ENCODE measurements at regions not wholly inside any gene's neighbourhood (a gene's known extent, or its start where the extent isn't known, plus 50 kb on each side); places are given as distances from the start of the nearest gene placed in this dataset.
"Not testable (repeated sequence)": the region's sequence is repeated elsewhere in the genome, so short reads cannot be mapped to it uniquely, and the experiment has no call there.

GRCh38 chrX:101764538-101764937, 104.9 kb upstream of the ARMCX2 start:
- Histone ChIP-seq H3K9me3 (ENCODE audit: control insufficient read depth, low read length) (no peaks in the 10 kb centered on the region), H3K36me3 (ENCODE audit: control insufficient read depth in 1 of 2, insufficient read depth in 2 of 2, low read length in 1 of 2) (no peaks in the 10 kb centered on the region), H3K4me1 (ENCODE audit: control insufficient read depth in 1 of 2, insufficient read depth in 2 of 2, low read length in 2 of 2) (no peaks in the 10 kb centered on the region), H3K27me3 (ENCODE audit: control insufficient read depth in 1 of 2, insufficient read depth in 2 of 2, low read length in 1 of 2) (no peaks in the 10 kb centered on the region), H3K27ac (ENCODE audit: low read depth in 1 of 2, low read length in 2 of 2) (no peak overlapping the region), H3K4me3 (ENCODE audit: low read length in 2 of 2) (no peak overlapping the region)
- DNase-seq (no peak), ATAC-seq (ENCODE audit: low FRiP score) (no peak)
- intact Hi-C loops (cut with DNase I) = no loop called here
- 58 to 62% methylated on average over 4 of the region's 4 CpGs for WGBS, 2 donors

- H3K36me3 ChIP-seq (ENCODE audit: control insufficient read depth in 1 of 2, insufficient read depth in 2 of 2, low read length in 1 of 2) = no peaks in the 10 kb centered on the region
- no peak for DNase-seq
- no peak for ATAC-seq (ENCODE audit: low FRiP score)
- H3K4me3 ChIP-seq (ENCODE audit: low read length in 2 of 2) = no peak overlapping the region
- H3K27ac ChIP-seq (ENCODE audit: low read depth in 1 of 2, low read length in 2 of 2) = no peak overlapping the region
- intact Hi-C loops (cut with DNase I) = no loop called here
- WGBS, 2 donors = 0 to 4% methylated on average over 1 of the region's 1 CpG
- H3K9me3 ChIP-seq (ENCODE audit: control insufficient read depth, low read length) = no peaks in the 10 kb centered on the region
- no peaks in the 10 kb centered on the region for H3K4me1 ChIP-seq (ENCODE audit: control insufficient read depth in 1 of 2, insufficient read depth in 2 of 2, low read length in 2 of 2)
- no peaks in the 10 kb centered on the region for H3K27me3 ChIP-seq (ENCODE audit: control insufficient read depth in 1 of 2, insufficient read depth in 2 of 2, low read length in 1 of 2)
These were observed 99.3 kb upstream of the ARMCX2 start for GRCh38 chrX:101759000-101759399.

- H3K4me3 ChIP-seq (ENCODE audit: low read length in 2 of 2) = no peak overlapping the region
- H3K9me3 ChIP-seq (ENCODE audit: control insufficient read depth, low read length) = no peaks in the 10 kb centered on the region
- 69 to 89% methylated on average over 4 of the region's 4 CpGs for WGBS, 2 donors
- DNase-seq (no peak), ATAC-seq (ENCODE audit: low FRiP score) (no peak)
- H3K4me1 ChIP-seq (ENCODE audit: control insufficient read depth in 1 of 2, insufficient read depth in 2 of 2, low read length in 2 of 2) = no peaks in the 10 kb centered on the region
- H3K27me3 ChIP-seq (ENCODE audit: control insufficient read depth in 1 of 2, insufficient read depth in 2 of 2, low read length in 1 of 2) = no peaks in the 10 kb centered on the region
- no peak overlapping the region for H3K27ac ChIP-seq (ENCODE audit: low read depth in 1 of 2, low read length in 2 of 2)
- H3K36me3 ChIP-seq (ENCODE audit: control insufficient read depth in 1 of 2, insufficient read depth in 2 of 2, low read length in 1 of 2) = no peaks in the 10 kb centered on the region
- intact Hi-C loops (cut with DNase I) = no loop called here
These were observed 91.1 kb upstream of the ARMCX2 start for GRCh38 chrX:101750744-101751143.

GRCh38 chrX:101749436-101749835, 89.8 kb upstream of the ARMCX2 start:
- intact Hi-C loops (cut with DNase I) = no loop called here
- no peak overlapping the region for H3K4me3 ChIP-seq (ENCODE audit: low read length in 2 of 2)
- no peaks in the 10 kb centered on the region for H3K9me3 ChIP-seq (ENCODE audit: control insufficient read depth, low read length)
- ATAC-seq (ENCODE audit: low FRiP score) (no peak), DNase-seq (no peak)
- H3K27ac ChIP-seq (ENCODE audit: low read depth in 1 of 2, low read length in 2 of 2) = no peak overlapping the region
- H3K36me3 ChIP-seq (ENCODE audit: control insufficient read depth in 1 of 2, insufficient read depth in 2 of 2, low read length in 1 of 2) = no peaks in the 10 kb centered on the region
- 29 to 42% methylated on average over 3 of the region's 3 CpGs for WGBS, 2 donors
- no peaks in the 10 kb centered on the region for H3K4me1 ChIP-seq (ENCODE audit: control insufficient read depth in 1 of 2, insufficient read depth in 2 of 2, low read length in 2 of 2)
- no peaks in the 10 kb centered on the region for H3K27me3 ChIP-seq (ENCODE audit: control insufficient read depth in 1 of 2, insufficient read depth in 2 of 2, low read length in 1 of 2)

- ATAC-seq (ENCODE audit: low FRiP score) = no peak
- intact Hi-C loops (cut with DNase I) = no loop called here
- WGBS, 2 donors = 48 to 51% methylated on average over 3 of the region's 3 CpGs
- Histone ChIP-seq H3K4me1 (ENCODE audit: control insufficient read depth in 1 of 2, insufficient read depth in 2 of 2, low read length in 2 of 2) (no peaks in the 10 kb centered on the region), H3K27me3 (ENCODE audit: control insufficient read depth in 1 of 2, insufficient read depth in 2 of 2, low read length in 1 of 2) (no peaks in the 10 kb centered on the region), H3K4me3 (ENCODE audit: low read length in 2 of 2) (no peak overlapping the region), H3K27ac (ENCODE audit: low read depth in 1 of 2, low read length in 2 of 2) (no peak overlapping the region), H3K36me3 (ENCODE audit: control insufficient read depth in 1 of 2, insufficient read depth in 2 of 2, low read length in 1 of 2) (no peaks in the 10 kb centered on the region), H3K9me3 (ENCODE audit: control insufficient read depth, low read length) (no peaks in the 10 kb centered on the region)
- DNase-seq = no peak
These were observed 85.4 kb upstream of the ARMCX2 start for GRCh38 chrX:101745046-101745445.

GRCh38 chrX:101744085-101744484, 84.4 kb upstream of the ARMCX2 start:
- no peaks in the 10 kb centered on the region for H3K36me3 ChIP-seq (ENCODE audit: control insufficient read depth in 1 of 2, insufficient read depth in 2 of 2, low read length in 1 of 2)
- DNase-seq (no peak), ATAC-seq (ENCODE audit: low FRiP score) (no peak)
- 31 to 37% methylated on average over 3 of the region's 3 CpGs for WGBS, 2 donors
- intact Hi-C loops (cut with DNase I) = no loop called here
- H3K4me3 ChIP-seq (ENCODE audit: low read length in 2 of 2) = no peak overlapping the region
- no peaks in the 10 kb centered on the region for H3K4me1 ChIP-seq (ENCODE audit: control insufficient read depth in 1 of 2, insufficient read depth in 2 of 2, low read length in 2 of 2)
- no peaks in the 10 kb centered on the region for H3K9me3 ChIP-seq (ENCODE audit: control insufficient read depth, low read length)
- H3K27me3 ChIP-seq (ENCODE audit: control insufficient read depth in 1 of 2, insufficient read depth in 2 of 2, low read length in 1 of 2) = no peaks in the 10 kb centered on the region
- H3K27ac ChIP-seq (ENCODE audit: low read depth in 1 of 2, low read length in 2 of 2) = no peak overlapping the region

- 27 to 44% methylated on average over 2 of the region's 2 CpGs for WGBS, 2 donors
These were observed 81.0 kb upstream of the ARMCX2 start for GRCh38 chrX:101740642-101741041.

GRCh38 chrX:101738867-101739266, 79.2 kb upstream of the ARMCX2 start:
- H3K27me3 ChIP-seq (ENCODE audit: control insufficient read depth in 1 of 2, insufficient read depth in 2 of 2, low read length in 1 of 2); intact Hi-C loops (cut with DNase I); DNase-seq; H3K9me3 ChIP-seq (ENCODE audit: control insufficient read depth, low read length); H3K27ac ChIP-seq (ENCODE audit: low read depth in 1 of 2, low read length in 2 of 2); H3K36me3 ChIP-seq (ENCODE audit: control insufficient read depth in 1 of 2, insufficient read depth in 2 of 2, low read length in 1 of 2); H3K4me1 ChIP-seq (ENCODE audit: control insufficient read depth in 1 of 2, insufficient read depth in 2 of 2, low read length in 2 of 2); ATAC-seq (ENCODE audit: low FRiP score); H3K4me3 ChIP-seq (ENCODE audit: low read length in 2 of 2): not testable (repeated sequence)
- 92 to 97% methylated on average over 19 to 24 of the region's 24 CpGs for WGBS, 2 donors

More at GRCh38 chrX:101740642-101741041, 81.0 kb upstream of the ARMCX2 start:
- Histone ChIP-seq H3K27ac (ENCODE audit: low read depth in 1 of 2, low read length in 2 of 2) (no peak overlapping the region), H3K4me3 (ENCODE audit: low read length in 2 of 2) (no peak overlapping the region), H3K27me3 (ENCODE audit: control insufficient read depth in 1 of 2, insufficient read depth in 2 of 2, low read length in 1 of 2) (no peaks in the 10 kb centered on the region), H3K36me3 (ENCODE audit: control insufficient read depth in 1 of 2, insufficient read depth in 2 of 2, low read length in 1 of 2) (no peaks in the 10 kb centered on the region), H3K9me3 (ENCODE audit: control insufficient read depth, low read length) (no peaks in the 10 kb centered on the region), H3K4me1 (ENCODE audit: control insufficient read depth in 1 of 2, insufficient read depth in 2 of 2, low read length in 2 of 2) (no peaks in the 10 kb centered on the region)
- no peak for DNase-seq
- ATAC-seq (ENCODE audit: low FRiP score) = no peak
- intact Hi-C loops (cut with DNase I) = no loop called here

- H3K27me3 ChIP-seq (ENCODE audit: control insufficient read depth in 1 of 2, insufficient read depth in 2 of 2, low read length in 1 of 2); H3K36me3 ChIP-seq (ENCODE audit: control insufficient read depth in 1 of 2, insufficient read depth in 2 of 2, low read length in 1 of 2); H3K27ac ChIP-seq (ENCODE audit: low read depth in 1 of 2, low read length in 2 of 2); H3K4me3 ChIP-seq (ENCODE audit: low read length in 2 of 2); H3K4me1 ChIP-seq (ENCODE audit: control insufficient read depth in 1 of 2, insufficient read depth in 2 of 2, low read length in 2 of 2); DNase-seq; H3K9me3 ChIP-seq (ENCODE audit: control insufficient read depth, low read length); ATAC-seq (ENCODE audit: low FRiP score); intact Hi-C loops (cut with DNase I): not testable (repeated sequence)
- 88 to 98% methylated on average over 9 to 15 of the region's 17 CpGs for WGBS, 2 donors
These were observed 78.8 kb upstream of the ARMCX2 start for GRCh38 chrX:101738411-101738810.
